ENCODE measurements at regions not wholly inside any gene's neighbourhood (a gene's known extent, or its start where the extent isn't known, plus 50 kb on each side); places are given as distances from the start of the nearest gene placed in this dataset.

DNA sequence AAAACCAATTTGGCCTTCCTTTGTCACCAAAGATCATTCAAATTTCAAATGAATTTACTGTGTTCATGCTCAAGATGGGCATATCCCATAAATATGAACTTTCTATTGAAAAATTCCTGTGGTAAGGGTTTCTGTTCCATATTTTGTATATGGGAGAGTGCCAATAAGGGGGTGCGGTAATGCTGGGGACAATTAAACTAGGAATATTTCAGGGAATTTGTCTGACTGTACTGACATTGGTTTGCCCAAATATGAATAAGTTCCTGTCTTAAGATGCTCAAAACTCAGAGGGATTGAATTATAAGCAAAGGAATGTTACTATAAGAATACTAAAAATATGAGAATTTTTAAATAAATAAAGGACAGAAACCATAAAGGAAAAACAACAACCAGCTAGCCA is 553.0 kb upstream of the MARCKS start:
- H3K27me3 ChIP-seq (ENCODE audit: insufficient read depth, poor library complexity, severe bottlenecking): no peaks in the 10 kb centered on the region
- H3K4me3 ChIP-seq (replicated peaks; ENCODE audit: insufficient read depth, low read length): no peak overlapping the region
- H3K27ac ChIP-seq (replicated peaks): no peak overlapping the region
- TF ChIP-seq SPI1 (IDR thresholded peaks at IDR 0.05; ENCODE audit: borderline replicate concordance, low read depth) (no peak), POLR2AphosphoS5 (IDR thresholded peaks at IDR 0.05; ENCODE audit: low read depth) (no peak)
- TF ChIP-seq, protein P1, sequence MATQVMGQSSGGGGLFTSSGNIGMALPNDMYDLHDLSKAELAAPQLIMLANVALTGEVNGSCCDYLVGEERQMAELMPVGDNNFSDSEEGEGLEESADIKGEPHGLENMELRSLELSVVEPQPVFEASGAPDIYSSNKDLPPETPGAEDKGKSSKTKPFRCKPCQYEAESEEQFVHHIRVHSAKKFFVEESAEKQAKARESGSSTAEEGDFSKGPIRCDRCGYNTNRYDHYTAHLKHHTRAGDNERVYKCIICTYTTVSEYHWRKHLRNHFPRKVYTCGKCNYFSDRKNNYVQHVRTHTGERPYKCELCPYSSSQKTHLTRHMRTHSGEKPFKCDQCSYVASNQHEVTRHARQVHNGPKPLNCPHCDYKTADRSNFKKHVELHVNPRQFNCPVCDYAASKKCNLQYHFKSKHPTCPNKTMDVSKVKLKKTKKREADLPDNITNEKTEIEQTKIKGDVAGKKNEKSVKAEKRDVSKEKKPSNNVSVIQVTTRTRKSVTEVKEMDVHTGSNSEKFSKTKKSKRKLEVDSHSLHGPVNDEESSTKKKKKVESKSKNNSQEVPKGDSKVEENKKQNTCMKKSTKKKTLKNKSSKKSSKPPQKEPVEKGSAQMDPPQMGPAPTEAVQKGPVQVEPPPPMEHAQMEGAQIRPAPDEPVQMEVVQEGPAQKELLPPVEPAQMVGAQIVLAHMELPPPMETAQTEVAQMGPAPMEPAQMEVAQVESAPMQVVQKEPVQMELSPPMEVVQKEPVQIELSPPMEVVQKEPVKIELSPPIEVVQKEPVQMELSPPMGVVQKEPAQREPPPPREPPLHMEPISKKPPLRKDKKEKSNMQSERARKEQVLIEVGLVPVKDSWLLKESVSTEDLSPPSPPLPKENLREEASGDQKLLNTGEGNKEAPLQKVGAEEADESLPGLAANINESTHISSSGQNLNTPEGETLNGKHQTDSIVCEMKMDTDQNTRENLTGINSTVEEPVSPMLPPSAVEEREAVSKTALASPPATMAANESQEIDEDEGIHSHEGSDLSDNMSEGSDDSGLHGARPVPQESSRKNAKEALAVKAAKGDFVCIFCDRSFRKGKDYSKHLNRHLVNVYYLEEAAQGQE (IDR thresholded peaks at IDR 0.05; ENCODE audit: insufficient replicate concordance, low read depth): no peak
- TF ChIP-seq, protein P2, sequence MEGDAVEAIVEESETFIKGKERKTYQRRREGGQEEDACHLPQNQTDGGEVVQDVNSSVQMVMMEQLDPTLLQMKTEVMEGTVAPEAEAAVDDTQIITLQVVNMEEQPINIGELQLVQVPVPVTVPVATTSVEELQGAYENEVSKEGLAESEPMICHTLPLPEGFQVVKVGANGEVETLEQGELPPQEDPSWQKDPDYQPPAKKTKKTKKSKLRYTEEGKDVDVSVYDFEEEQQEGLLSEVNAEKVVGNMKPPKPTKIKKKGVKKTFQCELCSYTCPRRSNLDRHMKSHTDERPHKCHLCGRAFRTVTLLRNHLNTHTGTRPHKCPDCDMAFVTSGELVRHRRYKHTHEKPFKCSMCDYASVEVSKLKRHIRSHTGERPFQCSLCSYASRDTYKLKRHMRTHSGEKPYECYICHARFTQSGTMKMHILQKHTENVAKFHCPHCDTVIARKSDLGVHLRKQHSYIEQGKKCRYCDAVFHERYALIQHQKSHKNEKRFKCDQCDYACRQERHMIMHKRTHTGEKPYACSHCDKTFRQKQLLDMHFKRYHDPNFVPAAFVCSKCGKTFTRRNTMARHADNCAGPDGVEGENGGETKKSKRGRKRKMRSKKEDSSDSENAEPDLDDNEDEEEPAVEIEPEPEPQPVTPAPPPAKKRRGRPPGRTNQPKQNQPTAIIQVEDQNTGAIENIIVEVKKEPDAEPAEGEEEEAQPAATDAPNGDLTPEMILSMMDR (IDR thresholded peaks at IDR 0.05; ENCODE audit: insufficient read depth, low read length): no peak
- DNase-seq (ENCODE audit: low read depth in 1 of 2, low spot score in 1 of 2): no peak

DNA sequence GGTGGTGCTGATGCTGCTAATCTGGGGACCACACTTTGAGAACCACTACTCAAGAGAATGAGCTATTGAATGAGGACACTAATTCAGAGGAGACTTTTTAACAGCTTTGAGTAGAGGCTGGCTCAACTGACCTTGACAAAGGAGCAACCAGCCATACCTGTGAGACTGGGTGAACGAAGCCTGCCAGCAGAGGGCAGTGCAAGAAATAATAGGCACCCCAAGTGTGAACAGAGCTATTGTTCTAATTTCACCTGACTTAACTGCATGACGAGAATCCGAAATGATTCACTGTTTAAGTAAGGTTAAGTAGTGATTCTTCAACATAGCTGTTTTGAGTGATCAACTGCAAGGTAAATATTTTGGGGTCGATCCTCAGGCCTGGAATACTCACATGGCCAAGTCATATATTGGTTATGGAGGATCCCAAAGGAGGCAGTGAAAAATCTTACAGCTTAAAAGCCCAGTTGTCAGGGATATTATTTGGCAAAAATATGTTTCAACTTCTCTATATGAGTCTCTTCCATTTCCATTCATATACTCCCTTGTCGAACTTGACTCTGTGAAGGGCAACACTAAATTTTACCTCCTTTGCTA is 550.5 kb upstream of the MARCKS start:
- no peak overlapping the region for H3K4me3 ChIP-seq (replicated peaks; ENCODE audit: insufficient read depth, low read length)
- DNase-seq (ENCODE audit: low read depth in 1 of 2, low spot score in 1 of 2): peak; percentile 3 to 52
- H3K27me3 ChIP-seq (ENCODE audit: insufficient read depth, poor library complexity, severe bottlenecking): no peaks in the 10 kb centered on the region
- TF ChIP-seq SPI1 (IDR thresholded peaks at IDR 0.05; ENCODE audit: borderline replicate concordance, low read depth): no peak
- TF ChIP-seq, protein P2 (IDR thresholded peaks at IDR 0.05; ENCODE audit: insufficient read depth, low read length): peak; percentile 64
- TF ChIP-seq POLR2AphosphoS5 (IDR thresholded peaks at IDR 0.05; ENCODE audit: low read depth): no peak
- no peak for TF ChIP-seq GABPA (IDR thresholded peaks at IDR 0.05; ENCODE audit: low read depth)
- TF ChIP-seq, protein P1 (IDR thresholded peaks at IDR 0.05; ENCODE audit: insufficient replicate concordance, low read depth): no peak
- H3K27ac ChIP-seq (replicated peaks): no peak overlapping the region

DNA sequence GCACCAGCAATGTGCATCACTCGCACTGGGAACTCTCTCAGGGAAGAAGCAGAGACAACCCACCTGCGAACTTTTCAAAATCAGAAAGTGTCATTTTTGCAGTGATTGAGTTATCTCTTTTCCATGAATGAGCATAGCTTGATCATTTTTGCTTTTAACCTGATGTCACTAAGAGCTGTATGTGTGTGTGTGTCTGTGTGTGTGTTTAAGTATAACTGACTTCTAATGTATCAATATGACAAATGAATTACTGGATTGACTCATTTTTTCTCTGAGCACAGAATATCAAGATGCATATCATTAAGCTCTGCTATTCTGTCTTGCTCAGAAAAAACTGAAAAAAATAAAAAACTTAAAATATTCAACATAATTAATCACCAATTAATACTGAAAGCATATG is 548.9 kb upstream of the MARCKS start:
- no peak for DNase-seq (ENCODE audit: low read depth in 1 of 2, low spot score in 1 of 2)
- H3K27ac ChIP-seq (replicated peaks): no peak overlapping the region
- H3K27me3 ChIP-seq (ENCODE audit: insufficient read depth, poor library complexity, severe bottlenecking): no peaks in the 10 kb centered on the region
- TF ChIP-seq GABPA (IDR thresholded peaks at IDR 0.05; ENCODE audit: low read depth) (no peak), SPI1 (IDR thresholded peaks at IDR 0.05; ENCODE audit: borderline replicate concordance, low read depth) (no peak), POLR2AphosphoS5 (IDR thresholded peaks at IDR 0.05; ENCODE audit: low read depth) (no peak)
- TF ChIP-seq, protein P2 (IDR thresholded peaks at IDR 0.05; ENCODE audit: insufficient read depth, low read length): no peak
- TF ChIP-seq, protein P1 (IDR thresholded peaks at IDR 0.05; ENCODE audit: insufficient replicate concordance, low read depth): no peak
- no peak overlapping the region for H3K4me3 ChIP-seq (replicated peaks; ENCODE audit: insufficient read depth, low read length)
